GM23338 (cell line): ENCODE measurements at regions not wholly inside any gene's neighbourhood (a gene's known extent, or its start where the extent isn't known, plus 50 kb on each side); places are given as distances from the start of the nearest gene placed in this dataset.

Experiments
- ATAC-seq: fragments of 200-7000 bp; cut with Tn5 transposase; 3 replicates; pipeline ENCODE4 v1.9.1; 2020
- DNase-seq: peaks from one replicate; pipeline ENCODE4 v3.0.0-alpha.2; 2015; ENCODE audit warnings: low spot score
- H2AFZ ChIP-seq: fragments of 200-600 bp; sonication (generic); 2 replicates; pipeline ENCODE4 v1.8.0; 2016; ENCODE audit warnings: antibody characterized with exemption, mild to moderate bottlenecking, moderate library complexity
- H3F3A ChIP-seq: fragments of 200-600 bp; sonication (generic); replicated peaks from 2 replicates; pipeline ENCODE4 v1.8.0; 2017; ENCODE audit warnings: antibody characterized with exemption, mixed run types, low read depth
- H3K27ac ChIP-seq: fragments of 200-600 bp; sonication (generic); 2 replicates; pipeline ENCODE4 v1.6.1; 2016; ENCODE audit warnings: low read depth
- H3K27me3 ChIP-seq: fragments of 200-600 bp; sonication (generic); 2 replicates; pipeline ENCODE4 v1.8.0; 2016; ENCODE audit warnings: mild to moderate bottlenecking, mixed run types, moderate library complexity; ENCODE audit not compliant: insufficient read depth
- H3K36me3 ChIP-seq: fragments of 200-600 bp; sonication (generic); 2 replicates; pipeline ENCODE4 v1.8.0; 2016; ENCODE audit warnings: mild to moderate bottlenecking; ENCODE audit not compliant: insufficient read depth
- H3K4me1 ChIP-seq: fragments of 200-600 bp; sonication (generic); 2 replicates; pipeline ENCODE4 v1.8.0; 2016; ENCODE audit warnings: mild to moderate bottlenecking, moderate library complexity; ENCODE audit not compliant: insufficient read depth
- H3K4me2 ChIP-seq: fragments of 200-600 bp; sonication (generic); 2 replicates; pipeline ENCODE4 v1.7.1; 2017; ENCODE audit warnings: mixed run types
- H3K4me3 ChIP-seq: fragments of 200-600 bp; sonication (generic); 2 replicates; pipeline ENCODE4 v1.6.1; 2016; ENCODE audit warnings: mixed run types
- H3K79me2 ChIP-seq: fragments of 200-600 bp; sonication (generic); replicated peaks from 2 replicates; pipeline ENCODE4 v1.8.0; 2017; ENCODE audit warnings: mild to moderate bottlenecking; ENCODE audit not compliant: insufficient read depth
- H3K9me2 ChIP-seq: fragments of 200-600 bp; sonication (generic); 2 replicates; pipeline ENCODE4 v1.8.0; 2017; ENCODE audit not compliant: insufficient read depth
- H4K20me1 ChIP-seq: fragments of 200-600 bp; sonication (generic); replicated peaks from 2 replicates; pipeline ENCODE4 v1.8.0; 2017; ENCODE audit warnings: mild to moderate bottlenecking; ENCODE audit not compliant: insufficient read depth
- H3K27ac Mint-ChIP-seq: 2 replicates; pipeline ENCODE4 v1.8.0; 2020; ENCODE audit warnings: inconsistent platforms, mild to moderate bottlenecking, moderate library complexity, mixed read lengths
- H3K27me3 Mint-ChIP-seq: 3 replicates; pipeline ENCODE4 v1.8.0; 2022; ENCODE audit warnings: low read depth, mild to moderate bottlenecking, moderate library complexity, mixed read lengths, inconsistent platforms; ENCODE audit not compliant: insufficient read depth, poor library complexity
- H3K36me3 Mint-ChIP-seq: 3 replicates; pipeline ENCODE4 v1.8.0; 2021; ENCODE audit warnings: low read depth, mild to moderate bottlenecking, inconsistent platforms, moderate library complexity, mixed read lengths
- H3K4me1 Mint-ChIP-seq: 3 replicates; pipeline ENCODE4 v1.8.0; 2020; ENCODE audit warnings: mild to moderate bottlenecking, inconsistent platforms, mixed read lengths
- H3K4me3 Mint-ChIP-seq: 3 replicates; pipeline ENCODE4 v1.8.0; 2021; ENCODE audit warnings: moderate library complexity, mild to moderate bottlenecking, inconsistent platforms, mixed read lengths
- H3K9me3 Mint-ChIP-seq: 3 replicates; pipeline ENCODE4 v1.8.0; 2020; ENCODE audit warnings: moderate library complexity, mild to moderate bottlenecking, inconsistent platforms, mixed read lengths
- CREB1 ChIP-seq: fragments of 250-450 bp; sonication (Bioruptor Pico); IDR thresholded peaks from 2 replicates; pipeline ENCODE4 v1.5.0; 2020; ENCODE audit warnings: low read depth, mild to moderate bottlenecking, moderate library complexity
- EZH2 ChIP-seq: fragments of 200-600 bp; sonication (generic); IDR thresholded peaks from one replicate; pipeline ENCODE4 v1.8.0; 2017; ENCODE audit warnings: antibody characterized with exemption, mild to moderate bottlenecking, low read depth; ENCODE audit not compliant: unreplicated experiment
- EZH2phosphoT487 ChIP-seq: fragments of 200-600 bp; sonication (generic); IDR thresholded peaks from one replicate; pipeline ENCODE4 v1.8.1; 2018; ENCODE audit warnings: antibody characterized with exemption; ENCODE audit not compliant: unreplicated experiment
- JUNB ChIP-seq: IDR thresholded peaks from one replicate; pipeline ENCODE4 v1.6.1; 2016; ENCODE audit warnings: antibody characterized with exemption; ENCODE audit not compliant: unreplicated experiment
- NANOG ChIP-seq: IDR thresholded peaks from 2 replicates; pipeline ENCODE4 v1.6.1; 2016; ENCODE audit warnings: antibody characterized with exemption, borderline replicate concordance
- POLR2AphosphoS5 ChIP-seq: IDR thresholded peaks from 2 replicates; pipeline ENCODE4 v1.6.1; 2016; ENCODE audit warnings: antibody characterized with exemption, low read depth
- STAT1 ChIP-seq: IDR thresholded peaks from one replicate; pipeline ENCODE4 v1.6.1; 2016; ENCODE audit warnings: antibody characterized with exemption; ENCODE audit not compliant: unreplicated experiment
- ZNF114 ChIP-seq: fragments of 250-450 bp; sonication (Bioruptor Pico); IDR thresholded peaks from 2 replicates; pipeline ENCODE4 v1.5.0; 2020; ENCODE audit warnings: mild to moderate bottlenecking, moderate library complexity
- ZNF331 ChIP-seq: fragments of 250-450 bp; sonication (Bioruptor Pico); IDR thresholded peaks from 2 replicates; pipeline ENCODE4 v1.5.0; 2020; ENCODE audit warnings: low read depth, mild to moderate bottlenecking, moderate library complexity
- TF ChIP-seq, protein P1 (sequence below): fragments of 250-450 bp; sonication (Bioruptor Pico); IDR thresholded peaks from 2 replicates; pipeline ENCODE4 v1.5.0; 2020; ENCODE audit warnings: mild to moderate bottlenecking, moderate library complexity
- TF ChIP-seq, protein P2 (sequence below): IDR thresholded peaks from one replicate; pipeline ENCODE4 v1.6.1; 2018; ENCODE audit warnings: antibody characterized with exemption; ENCODE audit not compliant: unreplicated experiment
- TF ChIP-seq, protein P3 (sequence below): IDR thresholded peaks from 2 replicates; pipeline ENCODE4 v1.6.1; 2016; ENCODE audit warnings: antibody characterized with exemption
- TF ChIP-seq, protein P4 (sequence below), 2 experiments: fragments of 200-600 bp in 1 of 2; sonication (generic) in 1 of 2; conservative IDR thresholded peaks; 2 replicates each; pipeline versions ENCODE4 v1.5.1 to v1.6.1; 2016 to 2017; ENCODE audit warnings: antibody characterized with exemption in 2 of 2, low read depth in 2 of 2, mild to moderate bottlenecking in 2 of 2, moderate library complexity in 1 of 2

DNA sequence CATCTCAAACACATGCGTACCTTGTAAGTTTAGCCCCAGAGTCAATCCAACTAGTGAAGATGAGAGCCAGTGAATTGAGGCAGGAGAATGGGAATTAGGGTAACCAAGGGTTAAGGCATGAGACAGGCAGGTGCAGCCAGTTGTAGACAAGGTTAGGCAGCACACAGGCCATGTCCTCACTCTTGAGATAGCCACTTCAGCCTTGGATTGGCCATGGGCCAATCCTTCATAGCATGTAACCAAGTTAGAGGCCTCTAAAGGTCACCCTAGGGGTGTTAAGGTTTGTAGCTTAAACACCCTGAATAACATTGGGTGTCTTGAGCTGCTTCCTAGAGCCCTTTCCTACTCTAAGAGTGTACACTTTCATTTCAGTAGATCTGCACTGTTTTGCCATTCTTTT is 208.2 kb upstream of the RBM19 start:
- no peak overlapping the region for H2AFZ ChIP-seq
- H3K36me3 Mint-ChIP-seq = no peaks in the 10 kb centered on the region
- DNase-seq (no peak), ATAC-seq (no peak)
- no peak overlapping the region for H3K4me2 ChIP-seq
- H3K27ac Mint-ChIP-seq = no peak overlapping the region
- no peak overlapping the region for H3K4me3 Mint-ChIP-seq
- H3K4me1 Mint-ChIP-seq = peaks cover 4% of the 10 kb centered on the region; the same call in 2 of the 3 replicates
- H3K9me3 Mint-ChIP-seq = no peaks in the 10 kb centered on the region
- 0 out of 2 replicates have a peak, but pooled peaks cover 7% of the 10 kb centered on the region for H3K9me2 ChIP-seq
- no peaks in the 10 kb centered on the region for H4K20me1 ChIP-seq
- peaks cover 3% of the 10 kb centered on the region; the same call in 1 of the 2 replicates for H3K4me1 ChIP-seq
- H3K27me3 ChIP-seq = no peaks in the 10 kb centered on the region
- H3K79me2 ChIP-seq = no peaks in the 10 kb centered on the region
- H3K27ac ChIP-seq = no peak overlapping the region
- H3K36me3 ChIP-seq = no peaks in the 10 kb centered on the region
- no peak overlapping the region for H3K4me3 ChIP-seq
- TF ChIP-seq ZNF331 (no peak), JUNB (no peak), CREB1 (CRISPR knock-in tag) (no peak), NANOG (no peak), STAT1 (no peak), POLR2AphosphoS5 (no peak), ZNF114 (CRISPR knock-in tag) (no peak), EZH2phosphoT487 (no peak), EZH2 (no peak)
- TF ChIP-seq, protein P1, sequence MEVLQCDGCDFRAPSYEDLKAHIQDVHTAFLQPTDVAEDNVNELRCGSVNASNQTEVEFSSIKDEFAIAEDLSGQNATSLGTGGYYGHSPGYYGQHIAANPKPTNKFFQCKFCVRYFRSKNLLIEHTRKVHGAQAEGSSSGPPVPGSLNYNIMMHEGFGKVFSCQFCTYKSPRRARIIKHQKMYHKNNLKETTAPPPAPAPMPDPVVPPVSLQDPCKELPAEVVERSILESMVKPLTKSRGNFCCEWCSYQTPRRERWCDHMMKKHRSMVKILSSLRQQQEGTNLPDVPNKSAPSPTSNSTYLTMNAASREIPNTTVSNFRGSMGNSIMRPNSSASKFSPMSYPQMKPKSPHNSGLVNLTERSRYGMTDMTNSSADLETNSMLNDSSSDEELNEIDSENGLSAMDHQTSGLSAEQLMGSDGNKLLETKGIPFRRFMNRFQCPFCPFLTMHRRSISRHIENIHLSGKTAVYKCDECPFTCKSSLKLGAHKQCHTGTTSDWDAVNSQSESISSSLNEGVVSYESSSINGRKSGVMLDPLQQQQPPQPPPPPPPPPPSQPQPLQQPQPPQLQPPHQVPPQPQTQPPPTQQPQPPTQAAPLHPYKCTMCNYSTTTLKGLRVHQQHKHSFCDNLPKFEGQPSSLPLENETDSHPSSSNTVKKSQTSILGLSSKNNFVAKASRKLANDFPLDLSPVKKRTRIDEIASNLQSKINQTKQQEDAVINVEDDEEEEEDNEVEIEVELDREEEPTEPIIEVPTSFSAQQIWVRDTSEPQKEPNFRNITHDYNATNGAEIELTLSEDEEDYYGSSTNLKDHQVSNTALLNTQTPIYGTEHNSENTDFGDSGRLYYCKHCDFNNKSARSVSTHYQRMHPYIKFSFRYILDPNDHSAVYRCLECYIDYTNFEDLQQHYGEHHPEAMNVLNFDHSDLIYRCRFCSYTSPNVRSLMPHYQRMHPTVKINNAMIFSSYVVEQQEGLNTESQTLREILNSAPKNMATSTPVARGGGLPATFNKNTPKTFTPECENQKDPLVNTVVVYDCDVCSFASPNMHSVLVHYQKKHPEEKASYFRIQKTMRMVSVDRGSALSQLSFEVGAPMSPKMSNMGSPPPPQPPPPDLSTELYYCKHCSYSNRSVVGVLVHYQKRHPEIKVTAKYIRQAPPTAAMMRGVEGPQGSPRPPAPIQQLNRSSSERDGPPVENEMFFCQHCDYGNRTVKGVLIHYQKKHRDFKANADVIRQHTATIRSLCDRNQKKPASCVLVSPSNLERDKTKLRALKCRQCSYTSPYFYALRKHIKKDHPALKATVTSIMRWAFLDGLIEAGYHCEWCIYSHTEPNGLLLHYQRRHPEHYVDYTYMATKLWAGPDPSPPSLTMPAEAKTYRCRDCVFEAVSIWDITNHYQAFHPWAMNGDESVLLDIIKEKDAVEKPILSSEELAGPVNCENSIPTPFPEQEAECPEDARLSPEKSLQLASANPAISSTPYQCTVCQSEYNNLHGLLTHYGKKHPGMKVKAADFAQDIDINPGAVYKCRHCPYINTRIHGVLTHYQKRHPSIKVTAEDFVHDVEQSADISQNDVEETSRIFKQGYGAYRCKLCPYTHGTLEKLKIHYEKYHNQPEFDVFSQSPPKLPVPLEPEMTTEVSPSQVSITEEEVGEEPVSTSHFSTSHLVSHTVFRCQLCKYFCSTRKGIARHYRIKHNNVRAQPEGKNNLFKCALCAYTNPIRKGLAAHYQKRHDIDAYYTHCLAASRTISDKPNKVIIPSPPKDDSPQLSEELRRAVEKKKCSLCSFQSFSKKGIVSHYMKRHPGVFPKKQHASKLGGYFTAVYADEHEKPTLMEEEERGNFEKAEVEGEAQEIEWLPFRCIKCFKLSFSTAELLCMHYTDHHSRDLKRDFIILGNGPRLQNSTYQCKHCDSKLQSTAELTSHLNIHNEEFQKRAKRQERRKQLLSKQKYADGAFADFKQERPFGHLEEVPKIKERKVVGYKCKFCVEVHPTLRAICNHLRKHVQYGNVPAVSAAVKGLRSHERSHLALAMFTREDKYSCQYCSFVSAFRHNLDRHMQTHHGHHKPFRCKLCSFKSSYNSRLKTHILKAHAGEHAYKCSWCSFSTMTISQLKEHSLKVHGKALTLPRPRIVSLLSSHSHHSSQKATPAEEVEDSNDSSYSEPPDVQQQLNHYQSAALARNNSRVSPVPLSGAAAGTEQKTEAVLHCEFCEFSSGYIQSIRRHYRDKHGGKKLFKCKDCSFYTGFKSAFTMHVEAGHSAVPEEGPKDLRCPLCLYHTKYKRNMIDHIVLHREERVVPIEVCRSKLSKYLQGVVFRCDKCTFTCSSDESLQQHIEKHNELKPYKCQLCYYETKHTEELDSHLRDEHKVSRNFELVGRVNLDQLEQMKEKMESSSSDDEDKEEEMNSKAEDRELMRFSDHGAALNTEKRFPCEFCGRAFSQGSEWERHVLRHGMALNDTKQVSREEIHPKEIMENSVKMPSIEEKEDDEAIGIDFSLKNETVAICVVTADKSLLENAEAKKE = no peak
- TF ChIP-seq, protein P2, sequence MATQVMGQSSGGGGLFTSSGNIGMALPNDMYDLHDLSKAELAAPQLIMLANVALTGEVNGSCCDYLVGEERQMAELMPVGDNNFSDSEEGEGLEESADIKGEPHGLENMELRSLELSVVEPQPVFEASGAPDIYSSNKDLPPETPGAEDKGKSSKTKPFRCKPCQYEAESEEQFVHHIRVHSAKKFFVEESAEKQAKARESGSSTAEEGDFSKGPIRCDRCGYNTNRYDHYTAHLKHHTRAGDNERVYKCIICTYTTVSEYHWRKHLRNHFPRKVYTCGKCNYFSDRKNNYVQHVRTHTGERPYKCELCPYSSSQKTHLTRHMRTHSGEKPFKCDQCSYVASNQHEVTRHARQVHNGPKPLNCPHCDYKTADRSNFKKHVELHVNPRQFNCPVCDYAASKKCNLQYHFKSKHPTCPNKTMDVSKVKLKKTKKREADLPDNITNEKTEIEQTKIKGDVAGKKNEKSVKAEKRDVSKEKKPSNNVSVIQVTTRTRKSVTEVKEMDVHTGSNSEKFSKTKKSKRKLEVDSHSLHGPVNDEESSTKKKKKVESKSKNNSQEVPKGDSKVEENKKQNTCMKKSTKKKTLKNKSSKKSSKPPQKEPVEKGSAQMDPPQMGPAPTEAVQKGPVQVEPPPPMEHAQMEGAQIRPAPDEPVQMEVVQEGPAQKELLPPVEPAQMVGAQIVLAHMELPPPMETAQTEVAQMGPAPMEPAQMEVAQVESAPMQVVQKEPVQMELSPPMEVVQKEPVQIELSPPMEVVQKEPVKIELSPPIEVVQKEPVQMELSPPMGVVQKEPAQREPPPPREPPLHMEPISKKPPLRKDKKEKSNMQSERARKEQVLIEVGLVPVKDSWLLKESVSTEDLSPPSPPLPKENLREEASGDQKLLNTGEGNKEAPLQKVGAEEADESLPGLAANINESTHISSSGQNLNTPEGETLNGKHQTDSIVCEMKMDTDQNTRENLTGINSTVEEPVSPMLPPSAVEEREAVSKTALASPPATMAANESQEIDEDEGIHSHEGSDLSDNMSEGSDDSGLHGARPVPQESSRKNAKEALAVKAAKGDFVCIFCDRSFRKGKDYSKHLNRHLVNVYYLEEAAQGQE = no peak
- TF ChIP-seq, protein P3, sequence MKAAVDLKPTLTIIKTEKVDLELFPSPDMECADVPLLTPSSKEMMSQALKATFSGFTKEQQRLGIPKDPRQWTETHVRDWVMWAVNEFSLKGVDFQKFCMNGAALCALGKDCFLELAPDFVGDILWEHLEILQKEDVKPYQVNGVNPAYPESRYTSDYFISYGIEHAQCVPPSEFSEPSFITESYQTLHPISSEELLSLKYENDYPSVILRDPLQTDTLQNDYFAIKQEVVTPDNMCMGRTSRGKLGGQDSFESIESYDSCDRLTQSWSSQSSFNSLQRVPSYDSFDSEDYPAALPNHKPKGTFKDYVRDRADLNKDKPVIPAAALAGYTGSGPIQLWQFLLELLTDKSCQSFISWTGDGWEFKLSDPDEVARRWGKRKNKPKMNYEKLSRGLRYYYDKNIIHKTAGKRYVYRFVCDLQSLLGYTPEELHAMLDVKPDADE = no peak
- TF ChIP-seq, protein P4, sequence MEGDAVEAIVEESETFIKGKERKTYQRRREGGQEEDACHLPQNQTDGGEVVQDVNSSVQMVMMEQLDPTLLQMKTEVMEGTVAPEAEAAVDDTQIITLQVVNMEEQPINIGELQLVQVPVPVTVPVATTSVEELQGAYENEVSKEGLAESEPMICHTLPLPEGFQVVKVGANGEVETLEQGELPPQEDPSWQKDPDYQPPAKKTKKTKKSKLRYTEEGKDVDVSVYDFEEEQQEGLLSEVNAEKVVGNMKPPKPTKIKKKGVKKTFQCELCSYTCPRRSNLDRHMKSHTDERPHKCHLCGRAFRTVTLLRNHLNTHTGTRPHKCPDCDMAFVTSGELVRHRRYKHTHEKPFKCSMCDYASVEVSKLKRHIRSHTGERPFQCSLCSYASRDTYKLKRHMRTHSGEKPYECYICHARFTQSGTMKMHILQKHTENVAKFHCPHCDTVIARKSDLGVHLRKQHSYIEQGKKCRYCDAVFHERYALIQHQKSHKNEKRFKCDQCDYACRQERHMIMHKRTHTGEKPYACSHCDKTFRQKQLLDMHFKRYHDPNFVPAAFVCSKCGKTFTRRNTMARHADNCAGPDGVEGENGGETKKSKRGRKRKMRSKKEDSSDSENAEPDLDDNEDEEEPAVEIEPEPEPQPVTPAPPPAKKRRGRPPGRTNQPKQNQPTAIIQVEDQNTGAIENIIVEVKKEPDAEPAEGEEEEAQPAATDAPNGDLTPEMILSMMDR (conservative IDR thresholded peaks at IDR 0.05; ENCODE audit: low read depth in 2 of 2) = no peak
- peaks cover 2% of the 10 kb centered on the region for H3K27me3 Mint-ChIP-seq
- no peaks in the 10 kb centered on the region for H3F3A ChIP-seq
